ENCODE measurements at regions not wholly inside any gene's neighbourhood (a gene's known extent, or its start where the extent isn't known, plus 50 kb on each side); places are given as distances from the start of the nearest gene placed in this dataset.
"Not testable (repeated sequence)": the region's sequence is repeated elsewhere in the genome, so short reads cannot be mapped to it uniquely, and the experiment has no call there.

- no peak for DNase-seq
Measured at GRCh38 chr3:6060251-6060650, 800.7 kb upstream of the GRM7 start.

- no peak for DNase-seq
Measured at GRCh38 chr3:6062261-6063187, 798.4 kb upstream of the GRM7 start.

GRCh38 chr3:6066397-6066796, 794.5 kb upstream of the GRM7 start:
- DNase-seq = no peak

DNA sequence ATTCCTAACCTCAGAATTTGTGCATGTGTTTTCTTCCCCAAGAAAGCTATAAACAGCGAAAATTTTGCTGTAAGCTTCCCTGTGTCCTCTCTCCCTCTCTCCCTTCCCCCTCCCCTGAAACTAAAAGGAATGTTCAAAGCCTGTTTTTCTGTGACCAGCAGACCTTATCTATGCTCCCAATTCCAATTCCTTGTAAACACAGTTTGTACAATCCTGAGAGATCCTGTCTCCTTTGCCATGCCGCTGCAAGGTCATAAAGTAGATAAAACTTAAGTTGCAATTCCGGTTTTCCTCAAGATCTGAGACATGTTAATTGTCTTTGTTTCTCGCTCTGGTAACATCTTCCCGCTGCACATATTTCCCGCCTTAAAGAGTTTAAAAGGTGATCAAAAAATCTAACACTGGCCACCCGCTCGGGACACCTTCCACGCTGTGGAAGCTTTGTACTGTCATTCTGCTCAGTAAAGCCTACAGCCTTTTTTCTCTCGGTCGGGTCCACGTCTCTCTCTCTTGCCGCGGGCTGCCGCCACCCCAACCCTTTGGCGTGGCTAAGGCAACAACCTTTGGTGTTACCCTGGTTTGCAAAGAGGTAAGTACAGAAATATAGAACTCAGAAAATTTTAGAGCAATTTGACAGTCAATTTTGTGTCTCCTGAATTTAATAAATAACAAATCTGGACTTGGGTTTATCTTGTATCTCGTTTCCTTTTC, 793.9 kb upstream of the GRM7 start:
- DNase-seq = not testable (repeated sequence)

DNA sequence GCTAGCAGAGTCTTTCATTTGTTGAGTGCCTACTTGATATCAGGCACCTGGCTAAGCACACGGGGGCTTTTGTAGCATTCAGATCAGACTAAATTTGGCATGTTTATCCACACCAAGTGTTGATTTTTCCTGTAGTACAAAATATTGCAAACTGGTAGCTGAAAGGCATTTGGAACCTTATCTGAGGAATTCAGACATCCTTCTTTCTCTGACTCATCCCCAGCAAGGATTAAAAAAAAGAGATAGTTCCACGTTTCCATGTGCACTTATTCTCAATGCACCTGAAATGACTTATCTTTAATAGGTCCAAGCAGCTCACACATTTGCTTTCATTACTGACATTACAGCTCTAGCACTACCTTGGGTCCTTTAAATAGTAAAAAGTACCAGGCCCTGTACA, 786.0 kb upstream of the GRM7 start:
- DNase-seq = no peak

DNA sequence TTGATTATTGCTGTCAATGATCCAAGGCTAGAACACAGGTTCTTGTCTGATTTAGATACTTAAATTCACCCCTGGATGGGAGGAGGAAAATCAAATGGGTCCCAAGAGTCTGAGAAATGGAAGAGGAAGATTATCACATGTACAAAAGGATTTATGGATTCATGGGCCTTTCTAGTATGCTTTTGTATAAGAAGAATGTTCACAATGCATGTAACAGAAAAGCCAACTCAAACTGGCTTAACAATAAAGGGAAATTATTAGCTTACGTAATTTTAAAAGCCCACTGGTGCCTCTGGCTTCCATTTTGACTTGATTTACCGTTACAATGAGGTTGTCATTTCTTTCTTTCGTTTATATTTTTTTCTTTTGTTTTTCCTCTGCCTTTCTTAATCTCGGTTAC, 782.5 kb upstream of the GRM7 start:
- no peak for DNase-seq

GRCh38 chr3:6079011-6079410, 781.9 kb upstream of the GRM7 start:
- DNase-seq = no peak

- DNase-seq = no peak
Measured at GRCh38 chr3:6079561-6080179, 781.2 kb upstream of the GRM7 start.

- DNase-seq = no peak
Measured at GRCh38 chr3:6088433-6088832, 772.5 kb upstream of the GRM7 start.

DNA sequence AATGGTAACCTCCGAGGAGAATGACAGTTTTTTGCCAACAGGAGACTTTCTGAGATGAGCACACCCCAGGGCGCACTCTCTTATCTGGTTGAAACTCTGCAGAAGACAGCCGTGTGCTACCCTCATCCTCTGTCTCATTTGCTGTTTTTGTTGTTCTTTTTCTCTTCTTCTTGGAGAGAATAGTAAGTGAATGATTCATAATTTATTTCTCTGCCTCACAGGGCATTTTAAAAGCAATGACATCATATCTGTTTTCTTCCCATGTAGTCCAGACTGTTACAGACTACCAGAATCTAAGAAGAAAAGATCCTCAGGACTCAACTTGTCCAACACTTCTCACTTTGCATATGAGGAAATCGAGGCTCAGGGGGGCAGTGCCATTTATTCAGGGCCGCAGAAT, 771.1 kb upstream of the GRM7 start:
- no peak for DNase-seq

DNA sequence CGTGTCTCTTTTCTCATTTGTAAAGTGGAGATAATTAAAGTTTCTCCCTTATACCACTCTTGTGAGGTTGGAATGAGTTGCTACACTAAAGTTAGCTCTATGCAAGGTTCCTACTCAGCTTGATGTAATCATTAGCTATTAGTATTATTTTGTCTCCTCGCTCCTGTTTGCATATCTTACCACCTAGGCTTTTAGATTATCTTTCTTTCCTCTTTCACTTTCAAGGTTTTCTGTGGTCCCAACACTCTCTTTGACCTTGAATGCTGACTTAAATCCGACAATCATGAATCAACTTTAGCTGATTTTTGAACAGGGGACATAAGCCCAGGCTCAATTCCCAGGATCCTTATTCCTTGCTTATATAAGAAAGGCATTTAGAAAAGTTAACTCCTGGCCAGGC, 769.7 kb upstream of the GRM7 start:
- DNase-seq = no peak

GRCh38 chr3:6095006-6095405, 765.9 kb upstream of the GRM7 start:
- no peak for DNase-seq

DNA sequence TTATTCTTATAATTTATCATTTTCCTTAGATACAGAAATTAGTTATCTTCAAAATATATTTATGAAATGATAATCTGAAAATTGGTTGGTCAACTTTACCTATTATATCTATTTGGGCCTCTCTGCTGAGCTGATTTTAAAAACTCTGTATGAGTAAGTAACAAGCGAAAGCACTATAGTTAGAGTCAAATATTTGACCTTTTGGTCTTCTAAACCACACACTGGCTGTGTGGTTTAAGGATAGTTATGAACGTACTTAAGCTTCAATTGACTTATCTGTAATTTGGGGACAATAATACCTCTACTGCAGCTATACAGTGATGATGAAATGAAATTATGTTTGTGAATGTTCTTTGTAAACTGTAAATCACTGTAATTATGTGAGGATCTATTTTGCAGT, 763.9 kb upstream of the GRM7 start:
- no peak for DNase-seq

GRCh38 chr3:6097556-6097955, 763.4 kb upstream of the GRM7 start:
- DNase-seq = no peak

DNA sequence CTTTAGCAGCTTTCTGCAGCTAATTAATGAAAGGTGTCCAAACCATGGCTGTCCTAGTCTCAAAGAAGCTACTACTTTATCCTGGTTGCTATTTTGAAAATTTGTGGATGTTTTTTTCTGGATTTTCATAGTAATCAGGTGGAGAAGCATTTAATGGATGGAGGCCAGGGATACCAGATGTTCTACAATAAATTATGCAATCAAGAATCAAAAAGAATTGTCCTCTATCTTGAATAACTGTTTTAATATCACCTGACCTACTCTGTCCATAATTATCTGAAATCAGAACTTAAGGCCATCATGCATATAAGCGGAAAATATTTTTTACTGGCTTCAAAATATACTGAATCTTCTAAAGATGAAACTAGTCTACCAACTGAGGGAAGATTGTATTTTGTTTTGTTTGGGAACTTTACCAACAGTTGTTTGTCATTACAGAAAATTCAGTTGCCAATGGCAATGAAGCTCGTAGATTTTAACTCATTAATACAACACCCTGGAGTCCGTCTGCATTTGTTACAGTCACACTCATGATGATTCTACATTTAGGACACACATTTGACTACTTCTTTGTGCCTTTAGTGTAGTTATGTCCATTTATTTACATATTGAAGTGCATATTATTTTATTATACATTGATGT, 762.3 kb upstream of the GRM7 start:
- DNase-seq = no peak

DNA sequence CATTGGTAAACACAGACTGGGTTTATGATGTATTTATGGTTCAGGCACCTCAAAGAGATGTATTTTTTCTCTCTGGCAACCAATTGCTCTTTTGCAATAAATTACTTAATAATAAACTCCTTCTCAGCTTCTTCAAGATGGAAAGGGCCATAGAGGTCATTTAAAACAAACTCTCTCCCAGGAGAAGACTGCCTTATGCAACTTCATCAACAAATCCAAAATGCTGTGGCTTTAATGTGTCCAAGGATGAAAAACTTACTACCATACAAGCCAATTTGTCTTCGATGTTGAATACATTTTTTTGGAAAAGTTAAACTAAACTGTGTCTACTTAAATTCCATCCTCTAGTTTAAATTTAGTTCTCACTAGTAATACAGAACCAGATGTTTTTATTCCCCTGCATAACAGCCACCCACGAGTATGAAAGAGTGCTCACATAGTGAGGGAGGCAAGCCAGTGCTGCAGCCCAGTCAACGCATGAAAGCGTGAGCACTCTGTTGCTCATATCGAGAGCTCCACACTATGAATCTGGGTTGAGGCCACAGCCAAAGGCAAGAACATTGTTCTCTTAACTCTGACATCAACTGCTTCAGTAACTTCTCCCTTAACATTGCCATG, 761.3 kb upstream of the GRM7 start:
- DNase-seq = no peak

DNA sequence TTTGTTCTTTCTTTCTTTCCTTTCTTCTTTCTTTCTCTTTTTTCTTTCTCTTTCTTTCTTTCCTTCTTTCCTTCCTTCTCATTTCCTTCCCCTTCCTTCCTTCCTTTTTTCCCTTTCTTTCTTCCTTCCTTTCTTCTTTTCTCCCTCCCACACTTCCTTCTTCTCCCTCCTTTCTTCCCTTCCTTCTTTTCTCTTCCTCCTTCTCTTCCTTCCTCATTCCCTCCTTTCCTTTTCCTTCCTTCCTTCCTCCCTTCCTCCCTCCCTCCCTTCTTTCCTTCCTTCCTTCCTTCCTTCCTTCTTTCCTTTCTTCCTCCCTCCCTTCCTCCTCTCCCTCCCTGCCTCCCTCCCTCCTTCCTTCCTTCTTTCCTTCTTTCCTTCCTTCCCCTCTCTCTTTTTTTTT, 755.7 kb upstream of the GRM7 start:
- DNase-seq = no peak

DNA sequence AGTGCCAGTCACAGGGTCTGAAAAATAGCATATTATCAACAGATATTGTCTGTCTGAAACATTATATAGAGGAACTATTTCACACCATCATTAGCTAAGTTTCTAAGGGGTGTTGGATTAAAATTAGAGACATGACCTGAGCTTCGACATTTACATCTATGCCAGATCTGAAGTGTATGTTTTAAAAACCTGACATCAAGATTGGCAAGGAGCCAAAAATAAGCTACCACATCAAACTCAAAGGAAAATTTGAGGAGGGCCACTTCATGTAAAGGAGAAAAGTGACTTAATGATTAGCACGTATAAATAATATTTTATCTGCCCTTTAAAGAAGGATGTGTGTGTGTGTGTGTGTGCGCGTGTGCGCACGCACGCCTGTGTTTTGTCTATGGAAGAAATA, 752.0 kb upstream of the GRM7 start:
- DNase-seq = no peak

DNA sequence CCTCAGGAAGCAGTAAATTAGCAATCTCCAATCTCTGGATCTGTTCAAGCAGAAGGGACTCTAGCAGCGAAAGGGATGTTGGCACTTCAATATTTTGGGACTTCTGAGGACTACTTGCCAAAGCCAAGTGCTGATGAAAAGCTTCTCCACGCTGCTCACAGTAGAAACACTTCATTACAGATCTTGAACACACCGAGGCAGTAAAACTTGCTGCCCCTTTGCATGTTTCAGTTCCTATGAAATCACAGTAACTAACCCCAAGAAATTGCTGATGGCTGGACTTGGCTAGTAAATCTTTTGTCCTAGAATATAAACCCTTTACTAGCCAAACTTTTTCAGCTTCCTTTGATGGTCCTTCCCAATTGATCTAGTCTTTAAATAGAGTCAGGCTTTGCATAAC, 750.5 kb upstream of the GRM7 start:
- DNase-seq = no peak

- DNase-seq = no peak
Measured at GRCh38 chr3:6112546-6112945, 748.4 kb upstream of the GRM7 start.

GRCh38 chr3:6113338-6113737, 747.6 kb upstream of the GRM7 start:
- DNase-seq = no peak

DNA sequence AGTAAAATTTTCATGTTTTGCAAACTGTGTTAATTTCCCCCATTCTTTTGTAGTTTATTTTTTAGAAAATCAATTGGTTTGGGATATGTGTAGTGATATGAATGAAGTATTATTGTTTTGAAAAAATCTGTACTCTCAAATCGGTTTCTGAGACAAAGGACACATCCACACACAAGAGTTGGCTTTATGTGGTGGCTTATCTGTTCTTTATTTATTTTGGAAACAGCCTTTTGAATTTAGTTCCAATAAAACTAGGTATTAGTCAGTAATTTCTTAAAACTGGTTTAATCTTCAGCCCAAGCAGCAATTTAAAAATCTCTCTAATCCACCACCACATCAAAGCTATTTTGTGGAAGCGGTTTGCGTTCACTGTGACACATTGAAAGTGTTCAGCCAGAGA, 741.5 kb upstream of the GRM7 start:
- DNase-seq = no peak

DNA sequence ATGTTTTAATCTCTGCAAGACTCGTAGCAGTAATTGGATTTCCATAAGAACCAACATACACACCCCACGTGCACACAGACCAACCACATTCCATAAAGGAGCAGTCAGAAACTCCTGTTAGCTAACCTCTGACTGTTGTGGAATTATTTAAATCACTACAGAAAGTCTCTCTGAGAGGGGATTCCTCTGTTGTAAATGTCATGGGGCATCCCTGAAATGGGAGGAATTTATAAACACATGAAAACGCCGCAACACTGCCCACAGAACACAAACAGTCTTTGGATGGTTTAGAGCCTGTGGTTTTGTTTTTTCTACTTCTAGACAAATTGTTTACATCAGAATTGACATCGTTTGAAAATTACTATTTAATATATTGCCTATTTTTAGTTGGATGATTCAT, 740.1 kb upstream of the GRM7 start:
- DNase-seq = no peak

All from COR-L47 (cell line).